HepG2 (cell line): ENCODE measurements at regions not wholly inside any gene's neighbourhood (a gene's known extent, or its start where the extent isn't known, plus 50 kb on each side); places are given as distances from the start of the nearest gene placed in this dataset.

Experiments used
- ATAC-seq: fragments of 200-7000 bp; cut with Tn5 transposase; 3 replicates; pipeline ENCODE4 v1.9.1; 2020; ENCODE audit warnings: mild to moderate bottlenecking, moderate library complexity
- BruUV-seq: library from RNA; stranded (reverse); fragments of 400-500 nt; replicated peaks from 2 replicates; lab custom pipeline; 2021; lab: Mats Ljungman, UMichigan
- CTCF ChIA-PET: fragments of 300-600 bp; formaldehyde crosslinking; extraction: SDS; loops from one replicate; lab custom pipeline; 2021; ENCODE audit warnings: low total read pairs, inconsistent platforms, low intra/inter-chr PET ratio; lab: Yijun Ruan, JAX
- POLR2A ChIA-PET: fragments of 350-600 bp; sonication (Branson Sonifier 250); formaldehyde crosslinking; loops from one replicate; lab custom pipeline; 2020; ENCODE audit warnings: antibody characterized with exemption, inconsistent platforms; lab: Yijun Ruan, JAX
- DNase-seq: peaks from one replicate; pipeline ENCODE4 v3.0.0-alpha.2; 2015; ENCODE audit warnings: low spot score
- FAIRE-seq: peaks from 3 replicates; lab custom pipeline; 2011; peaks lifted over from hg19 to GRCh38; lab: Jason Lieb, UNC
- H2AFZ ChIP-seq: one replicate; pipeline ENCODE4 v1.6.1; 2011; ENCODE audit warnings: low read length, inconsistent platforms
- H3K27ac ChIP-seq: fragments of 300-600 bp; 3 replicates; pipeline ENCODE4 v1.8.0; 2011; ENCODE audit warnings: mixed run types, mild to moderate bottlenecking, mixed read lengths, low read length, inconsistent platforms; ENCODE audit not compliant: insufficient read depth; ENCODE audit errors: extremely low read length
- H3K27me3 ChIP-seq, 2 experiments: fragments of 200-600 bp in 1 of 2; 2 replicates in 1 of 2; 3 replicates in 1 of 2; pipeline versions ENCODE4 v1.6.0 to v1.8.0; 2011; ENCODE audit warnings: low read length in 2 of 2, mild to moderate bottlenecking in 2 of 2, moderate library complexity in 2 of 2, inconsistent platforms in 1 of 2; ENCODE audit not compliant: insufficient read depth in 2 of 2, control insufficient read depth in 1 of 2
- H3K36me3 ChIP-seq, 2 experiments: fragments of 200-600 bp in 1 of 2; replicated peaks in 1 of 2; 2 replicates in 1 of 2; 3 replicates in 1 of 2; pipeline versions ENCODE4 v1.5.1 to v1.8.0; 2011; ENCODE audit warnings: low read length in 2 of 2, inconsistent platforms in 1 of 2; ENCODE audit not compliant: insufficient read depth in 2 of 2, control insufficient read depth in 1 of 2
- H3K4me1 ChIP-seq: 2 replicates; pipeline ENCODE4 v1.5.1; 2012; ENCODE audit warnings: low read length, inconsistent platforms; ENCODE audit not compliant: insufficient read depth
- H3K4me2 ChIP-seq: 2 replicates; pipeline ENCODE4 v1.6.0; 2011; ENCODE audit warnings: low read depth, low read length, inconsistent platforms
- H3K4me3 ChIP-seq, 3 experiments: fragments of 200-600 bp in 1 of 3; sonication (generic), shearing (Covaris generic) in 1 of 3; replicated peaks in 1 of 3; 2 replicates each; pipeline ENCODE4 v1.5.1; 2011 to 2016; ENCODE audit warnings: low read length in 3 of 3, inconsistent platforms in 2 of 3, low read depth in 2 of 3, mild to moderate bottlenecking in 2 of 3, control low read depth in 1 of 3, mixed read lengths in 1 of 3; ENCODE audit not compliant: insufficient read depth in 1 of 3
- H3K79me2 ChIP-seq: one replicate; pipeline ENCODE4 v1.6.1; 2011; ENCODE audit warnings: low read length, inconsistent platforms; ENCODE audit not compliant: insufficient read depth
- H3K9ac ChIP-seq: 2 replicates; pipeline ENCODE4 v1.6.0; 2011; ENCODE audit warnings: mild to moderate bottlenecking, low read depth, low read length, inconsistent platforms; ENCODE audit not compliant: insufficient read depth
- H3K9me3 ChIP-seq: 2 replicates; pipeline ENCODE4 v1.5.1; 2012; ENCODE audit warnings: mild to moderate bottlenecking, low read length
- H4K20me1 ChIP-seq: 2 replicates; pipeline ENCODE4 v1.6.0; 2011; ENCODE audit warnings: inconsistent platforms, mild to moderate bottlenecking, low read length, moderate library complexity; ENCODE audit not compliant: insufficient read depth
- NR2F1 ChIP-seq, 2 experiments: fragments of 450-650 bp in 1 of 2; formaldehyde crosslinking in 1 of 2; IDR thresholded peaks; 2 replicates each; pipeline versions ENCODE4 v1.5.0 to v1.6.1; 2016 to 2020; ENCODE audit warnings: mild to moderate bottlenecking in 1 of 2, missing compliant biosample characterization in 1 of 2, missing genetic modification reagents in 1 of 2, moderate library complexity in 1 of 2
- PATZ1 ChIP-seq: sonication (generic); formaldehyde crosslinking; IDR thresholded peaks from 2 replicates; pipeline ENCODE4 v1.4.0; 2020; ENCODE audit warnings: missing genetic modification reagents
- RFXAP ChIP-seq: sonication (generic); formaldehyde crosslinking; IDR thresholded peaks from 2 replicates; pipeline ENCODE4 v1.4.0; 2020; ENCODE audit warnings: missing genetic modification reagents, borderline replicate concordance
- SIX1 ChIP-seq: sonication (generic); formaldehyde crosslinking; IDR thresholded peaks from 2 replicates; pipeline ENCODE4 v1.4.0; 2020; ENCODE audit warnings: missing genetic modification reagents, borderline replicate concordance
- TAF1 ChIP-seq: sonication (generic); formaldehyde crosslinking; IDR thresholded peaks from 2 replicates; pipeline ENCODE4 v1.4.0; 2020; ENCODE audit warnings: missing genetic modification reagents
- YY1 ChIP-seq: IDR thresholded peaks from 2 replicates; pipeline ENCODE4 v1.6.1; 2011; ENCODE audit warnings: low read length, low read depth, moderate library complexity, mild to moderate bottlenecking; ENCODE audit not compliant: insufficient read depth, insufficient replicate concordance
- ZBTB1 ChIP-seq: sonication (generic); formaldehyde crosslinking; IDR thresholded peaks from 2 replicates; pipeline ENCODE4 v1.4.0; 2020; ENCODE audit warnings: missing genetic modification reagents, borderline replicate concordance
- ZFY ChIP-seq: sonication (generic); formaldehyde crosslinking; IDR thresholded peaks from 2 replicates; pipeline ENCODE4 v1.4.0; 2020; ENCODE audit warnings: missing genetic modification reagents
- ZNF17 ChIP-seq: sonication (generic); formaldehyde crosslinking; IDR thresholded peaks from 2 replicates; pipeline ENCODE4 v1.5.0; 2020; ENCODE audit warnings: mild to moderate bottlenecking, missing genetic modification reagents
- ZNF569 ChIP-seq: sonication (generic); formaldehyde crosslinking; IDR thresholded peaks from 2 replicates; pipeline ENCODE4 v1.5.0; 2020; ENCODE audit warnings: mild to moderate bottlenecking, missing genetic modification reagents, moderate library complexity, borderline replicate concordance
- ZNF770 ChIP-seq: sonication (generic); formaldehyde crosslinking; IDR thresholded peaks from 2 replicates; pipeline ENCODE4 v1.5.0; 2020; ENCODE audit warnings: mild to moderate bottlenecking, missing genetic modification reagents
- WGBS: methylation state at CpG from one replicate; pipeline ENCODE4 v1.1.6; 2017; ENCODE audit warnings: low lambda C conversion rate; 5-methylcytosine and 5-hydroxymethylcytosine counted together
- in situ Hi-C: cut with HindIII; loops from 2 replicates; pipeline ENCODE4 v1.10.0; 2017; ENCODE audit warnings: low pct_unique_long_range_greater_than_20kb; ENCODE audit not compliant: extremely low pct_ligation_motif_present
- intact Hi-C: fragments of 100-400 bp; cut with micrococcal nuclease; formaldehyde crosslinking; loops from one replicate; pipeline ENCODE4 v1.10.0; 2022; ENCODE audit not compliant: unreplicated experiment
- TF ChIP-seq, protein P1 (sequence below): IDR thresholded peaks from 2 replicates; pipeline ENCODE4 v1.6.1; 2016; ENCODE audit warnings: low read depth, control low read depth

- in situ Hi-C loops (no loop called here), intact Hi-C loops (no loop called here)
- Histone ChIP-seq H2AFZ (no peak overlapping the region), H3K9ac (no peak overlapping the region), H3K79me2 (no peaks in the 10 kb centered on the region), H3K36me3 (no peaks in the 10 kb centered on the region), H3K4me1 (peaks cover 9% of the 10 kb centered on the region), H3K27ac (no peak overlapping the region), H3K4me3 (no peak overlapping the region), H3K9me3 (no peaks in the 10 kb centered on the region), H4K20me1 (no peaks in the 10 kb centered on the region), H3K4me2 (no peak overlapping the region), H3K27me3 (peaks cover 0 to 34% of the 10 kb centered on the region in 2 experiments; a peak in 4 of 5 replicates)
- ChIA-PET CTCF (no interaction called here), POLR2A (no interaction called here)
- DNase-seq (no peak), ATAC-seq (no peak), FAIRE-seq (no peak)
- no peak for TF ChIP-seq TAF1 (CRISPR knock-in tag)
- TF ChIP-seq ZNF569 = no peak
- TF ChIP-seq SIX1 (CRISPR knock-in tag) = no peak
- no peak for TF ChIP-seq RFXAP
- TF ChIP-seq ZNF770 (CRISPR knock-in tag) = no peak
- TF ChIP-seq, protein P1, sequence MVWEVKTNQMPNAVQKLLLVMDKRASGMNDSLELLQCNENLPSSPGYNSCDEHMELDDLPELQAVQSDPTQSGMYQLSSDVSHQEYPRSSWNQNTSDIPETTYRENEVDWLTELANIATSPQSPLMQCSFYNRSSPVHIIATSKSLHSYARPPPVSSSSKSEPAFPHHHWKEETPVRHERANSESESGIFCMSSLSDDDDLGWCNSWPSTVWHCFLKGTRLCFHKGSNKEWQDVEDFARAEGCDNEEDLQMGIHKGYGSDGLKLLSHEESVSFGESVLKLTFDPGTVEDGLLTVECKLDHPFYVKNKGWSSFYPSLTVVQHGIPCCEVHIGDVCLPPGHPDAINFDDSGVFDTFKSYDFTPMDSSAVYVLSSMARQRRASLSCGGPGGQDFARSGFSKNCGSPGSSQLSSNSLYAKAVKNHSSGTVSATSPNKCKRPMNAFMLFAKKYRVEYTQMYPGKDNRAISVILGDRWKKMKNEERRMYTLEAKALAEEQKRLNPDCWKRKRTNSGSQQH = no peak
- no peak for TF ChIP-seq ZFY (CRISPR knock-in tag)
- TF ChIP-seq YY1 = no peak
- no peak for TF ChIP-seq ZNF17 (CRISPR knock-in tag)
- no peak for TF ChIP-seq ZBTB1 (CRISPR knock-in tag)
- TF ChIP-seq NR2F1 (CRISPR knock-in tag; IDR thresholded peaks at IDR 0.05) = no peak
- TF ChIP-seq PATZ1 (CRISPR knock-in tag) = no peak
- no TSS peak for BruUV-seq
- WGBS = 62% methylated on average over 6 of the region's 6 CpGs
These were observed 135.3 kb downstream of the MAIP1 start for GRCh38 chr2:200090683-200091082.
